T-helper 2 cell treated with Interferon-gamma antibody and Interleukin-4, amounts not matched to agents 100 ng/mL and 5 ng/mL, for 36 hours (primary cell): ENCODE measurements at regions not wholly inside any gene's neighbourhood (a gene's known extent, or its start where the extent isn't known, plus 50 kb on each side); places are given as distances from the start of the nearest gene placed in this dataset.
"Not testable (repeated sequence)": the region's sequence is repeated elsewhere in the genome, so short reads cannot be mapped to it uniquely, and the experiment has no call there.

ENCODE experiments used
- intact Hi-C: fragments of 100-400 bp; cut with micrococcal nuclease; formaldehyde crosslinking; loops from one replicate; pipeline ENCODE4 v1.15.1; 2023

GRCh38 chr2:180927030-180927686, 53.2 kb upstream of the UBE2E3 start:
- intact Hi-C loops = no loop called here

- intact Hi-C loops = no loop called here
These were observed 54.7 kb upstream of the UBE2E3 start for GRCh38 chr2:180925700-180926099.

GRCh38 chr2:180924063-180924462, 56.3 kb upstream of the UBE2E3 start:
- intact Hi-C loops = no loop called here

- intact Hi-C loops = no loop called here
These were observed 69.4 kb upstream of the UBE2E3 start for GRCh38 chr2:180910831-180911665.

GRCh38 chr2:180907731-180908130, 72.7 kb upstream of the UBE2E3 start:
- intact Hi-C loops = no loop called here

- intact Hi-C loops = no loop called here
These were observed 74.9 kb upstream of the UBE2E3 start for GRCh38 chr2:180905461-180905860.

GRCh38 chr2:180905002-180905401, 75.4 kb upstream of the UBE2E3 start:
- intact Hi-C loops = no loop called here

GRCh38 chr2:180901331-180901730, 79.1 kb upstream of the UBE2E3 start:
- intact Hi-C loops = no loop called here

- intact Hi-C loops = loop anchor here (10.0 kb wide), 1 partner anchor 161 kb away; no protein-coding TSS in a partner anchor
These were observed 86.7 kb upstream of the UBE2E3 start for GRCh38 chr2:180893752-180894151.

GRCh38 chr2:180892091-180892490, 88.3 kb upstream of the UBE2E3 start:
- intact Hi-C loops = loop anchor here (10.0 kb wide), 1 partner anchor 163 kb away; no protein-coding TSS in a partner anchor

GRCh38 chr2:180891360-180891759, 89.0 kb upstream of the UBE2E3 start:
- intact Hi-C loops = loop anchor here (10.0 kb wide), 1 partner anchor 163 kb away; no protein-coding TSS in a partner anchor

- intact Hi-C loops = loop anchor here (10.0 kb wide), 1 partner anchor 164 kb away; no protein-coding TSS in a partner anchor
These were observed 89.6 kb upstream of the UBE2E3 start for GRCh38 chr2:180890781-180891180.

GRCh38 chr2:180882959-180883358, 97.4 kb upstream of the UBE2E3 start:
- intact Hi-C loops = no loop called here

- intact Hi-C loops = no loop called here
These were observed 103.9 kb upstream of the UBE2E3 start for GRCh38 chr2:180876506-180876905.

GRCh38 chr2:180873219-180873618, 107.2 kb upstream of the UBE2E3 start:
- intact Hi-C loops = no loop called here

- intact Hi-C loops = not testable (repeated sequence)
These were observed 107.6 kb upstream of the UBE2E3 start for GRCh38 chr2:180872781-180873180.

GRCh38 chr2:180872255-180872654, 108.2 kb upstream of the UBE2E3 start:
- intact Hi-C loops = no loop called here

GRCh38 chr2:180871649-180872048, 108.8 kb upstream of the UBE2E3 start:
- intact Hi-C loops = no loop called here

GRCh38 chr2:180849851-180850250, 130.6 kb upstream of the UBE2E3 start:
- intact Hi-C loops = no loop called here

GRCh38 chr2:180848393-180848792, 132.0 kb upstream of the UBE2E3 start:
- intact Hi-C loops = no loop called here

- intact Hi-C loops = no loop called here
These were observed 133.5 kb upstream of the UBE2E3 start for GRCh38 chr2:180846756-180847472.

GRCh38 chr2:180842461-180842860, 137.9 kb upstream of the UBE2E3 start:
- intact Hi-C loops = no loop called here
